K562 (cell line): ENCODE measurements at regions not wholly inside any gene's neighbourhood (a gene's known extent, or its start where the extent isn't known, plus 50 kb on each side); places are given as distances from the start of the nearest gene placed in this dataset.

Experiments
- ATAC-seq: fragments of 200-7000 bp; cut with Tn5 transposase; 3 replicates; pipeline ENCODE4 v1.9.1; 2020; ENCODE audit warnings: moderate library complexity
- BruUV-seq: library from RNA; stranded (reverse); fragments of 400-500 nt; replicated peaks from 2 replicates; lab custom pipeline; 2021; lab: Mats Ljungman, UMichigan
- CTCF ChIA-PET: fragments of 300-600 bp; formaldehyde crosslinking; extraction: SDS; loops from one replicate; lab custom pipeline; 2021; ENCODE audit warnings: low intra/inter-chr PET ratio; lab: Yijun Ruan, JAX
- POLR2A ChIA-PET: fragments of 300-600, 350-650 bp; sonication (Branson Sonifier 250); formaldehyde crosslinking; extraction: SDS; loops from one replicate; lab custom pipeline; 2021; ENCODE audit warnings: antibody characterized with exemption, inconsistent platforms; lab: Yijun Ruan, JAX
- DNase-seq, 4 experiments: peaks; one replicate each; pipeline versions ENCODE4 v3.0.0 to v3.0.0-alpha.2; 2011 to 2018; ENCODE audit warnings: low spot score in 3 of 4, mixed read lengths in 3 of 4; ENCODE audit errors: extremely low read depth in 1 of 4
- FAIRE-seq: peaks from 2 replicates; lab custom pipeline; 2011; peaks lifted over from hg19 to GRCh38; lab: Jason Lieb, UNC
- H2AFZ ChIP-seq: 2 replicates; pipeline ENCODE4 v1.6.0; 2011; ENCODE audit warnings: low read depth, low read length, control low read depth, inconsistent platforms
- H3K27ac ChIP-seq: fragments of 200-600 bp; 3 replicates; pipeline ENCODE4 v1.8.0; 2011; ENCODE audit warnings: low read depth, mild to moderate bottlenecking, control low read depth, inconsistent platforms, low read length, moderate library complexity, mixed read lengths; ENCODE audit errors: extremely low read depth
- H3K27me3 ChIP-seq, 2 experiments: fragments of 300-600 bp in 1 of 2; 2 replicates in 1 of 2; 3 replicates in 1 of 2; pipeline versions ENCODE4 v1.6.0 to v1.8.0; 2011; ENCODE audit warnings: inconsistent platforms in 2 of 2, low read length in 2 of 2, mild to moderate bottlenecking in 1 of 2, mixed read lengths in 1 of 2, moderate library complexity in 1 of 2; ENCODE audit not compliant: control insufficient read depth in 2 of 2, insufficient read depth in 2 of 2
- H3K36me3 ChIP-seq: fragments of 300-600 bp; 3 replicates; pipeline ENCODE4 v1.8.0; 2011; ENCODE audit warnings: mild to moderate bottlenecking, low read length, inconsistent platforms; ENCODE audit not compliant: control insufficient read depth, insufficient read depth
- H3K4me1 ChIP-seq, 2 experiments: fragments of 200-600 bp in 1 of 2; replicated peaks in 1 of 2; 2 replicates in 1 of 2; 3 replicates in 1 of 2; pipeline versions ENCODE4 v1.5.1 to v1.8.0; 2011; ENCODE audit warnings: inconsistent platforms in 2 of 2, low read length in 2 of 2, mild to moderate bottlenecking in 1 of 2, mixed read lengths in 1 of 2, moderate library complexity in 1 of 2; ENCODE audit not compliant: control insufficient read depth in 2 of 2, insufficient read depth in 2 of 2
- H3K4me2 ChIP-seq: 2 replicates; pipeline ENCODE4 v1.6.1; 2011; ENCODE audit warnings: low read length, control low read depth, inconsistent platforms, mixed read lengths; ENCODE audit not compliant: insufficient read depth
- H3K4me3 ChIP-seq: fragments of 200-600 bp; sonication (generic), shearing (Covaris generic); 2 replicates; pipeline ENCODE4 v1.5.1; 2016; ENCODE audit warnings: control low read depth, inconsistent platforms
- H3K79me2 ChIP-seq: fragments of 200-600 bp; 3 replicates; pipeline ENCODE4 v1.8.0; 2011; ENCODE audit warnings: low read length, inconsistent platforms; ENCODE audit not compliant: control insufficient read depth, insufficient read depth
- H3K9ac ChIP-seq, 2 experiments: 2 replicates each; pipeline versions ENCODE4 v1.6.0 to v1.6.1; 2011; ENCODE audit warnings: low read depth in 2 of 2, low read length in 2 of 2, control low read depth in 1 of 2, inconsistent platforms in 1 of 2, mild to moderate bottlenecking in 1 of 2, mixed read lengths in 1 of 2; ENCODE audit not compliant: insufficient read depth in 1 of 2
- H3K9me1 ChIP-seq: one replicate; pipeline ENCODE4 v1.6.0; 2011; ENCODE audit warnings: inconsistent platforms, mild to moderate bottlenecking, low read length, moderate library complexity; ENCODE audit not compliant: control insufficient read depth, insufficient read depth
- H3K9me3 ChIP-seq: replicated peaks from 2 replicates; pipeline ENCODE4 v1.5.1; 2011; ENCODE audit warnings: low read depth, low read length, inconsistent platforms; ENCODE audit not compliant: control insufficient read depth, insufficient read depth
- H4K20me1 ChIP-seq: replicated peaks from 2 replicates; pipeline ENCODE4 v1.6.1; 2011; ENCODE audit warnings: low read length, inconsistent platforms, mixed read lengths; ENCODE audit not compliant: control insufficient read depth, insufficient read depth
- EZH2 ChIP-seq: IDR thresholded peaks from 2 replicates; pipeline ENCODE4 v1.6.1; 2012; ENCODE audit warnings: low read depth, mild to moderate bottlenecking, inconsistent platforms, low read length, borderline replicate concordance
- MCM2 ChIP-seq: fragments of 450-650 bp; IDR thresholded peaks from 2 replicates; pipeline ENCODE4 v1.6.1; 2017; ENCODE audit warnings: low read depth, mild to moderate bottlenecking
- MYC ChIP-seq, 2 experiments: fragments of 250-450 bp in 1 of 2; sonication (Bioruptor Pico) in 1 of 2; IDR thresholded peaks; 2 replicates each; pipeline versions ENCODE4 v1.5.1 to v1.6.1; 2012 to 2021; ENCODE audit warnings: low read depth in 2 of 2, borderline replicate concordance in 1 of 2, improper control_type of control experiment in 1 of 2, low read length in 1 of 2, mild to moderate bottlenecking in 1 of 2, moderate library complexity in 1 of 2
- POLR2G ChIP-seq: fragments of 200-400 bp; formaldehyde crosslinking; IDR thresholded peaks from 2 replicates; pipeline ENCODE4 v1.6.1; 2017; ENCODE audit warnings: low read depth, mild to moderate bottlenecking, antibody characterized with exemption, low read length, moderate library complexity
- SMARCB1 ChIP-seq: IDR thresholded peaks from 2 replicates; pipeline ENCODE4 v1.6.1; 2011; ENCODE audit warnings: improper control_type of control experiment, low read depth; ENCODE audit not compliant: insufficient read length
- TAF7 ChIP-seq: fragments of 450-650 bp; IDR thresholded peaks from 2 replicates; pipeline ENCODE4 v1.6.1; 2016; ENCODE audit warnings: missing genetic modification characterization, missing compliant biosample characterization
- TAL1 ChIP-seq: fragments of 450-650 bp; IDR thresholded peaks from 2 replicates; pipeline ENCODE4 v1.6.1; 2016; ENCODE audit warnings: mild to moderate bottlenecking
- WGBS: fragments of 100-300 bp; shearing (Covaris generic); methylation state at CpG from one replicate; pipeline ENCODE4 v1.1.6; 2016; ENCODE audit warnings: low coverage, mixed read lengths; ENCODE audit not compliant: insufficient coverage; ENCODE audit errors: missing lambda C conversion rate; 5-methylcytosine and 5-hydroxymethylcytosine counted together
- in situ Hi-C: fragments of 300-500 bp; cut with MboI; formaldehyde crosslinking; loops from 4 replicates; pipeline ENCODE4 v1.15.0; 2018; ENCODE audit warnings: inconsistent platforms, mixed read lengths
- intact Hi-C: fragments of 100-400 bp; cut with micrococcal nuclease; formaldehyde crosslinking; loops from 2 replicates; pipeline ENCODE4 v1.14.2; 2022
- TF ChIP-seq, protein P1 (sequence below): fragments of 450-650 bp; IDR thresholded peaks from 2 replicates; pipeline ENCODE4 v1.6.1; 2018; ENCODE audit not compliant: partially characterized antibody
- TF ChIP-seq, protein P2 (sequence below): fragments of 250-450 bp; sonication (Bioruptor Pico); IDR thresholded peaks from 2 replicates; pipeline ENCODE4 v1.4.0; 2020; ENCODE audit warnings: mild to moderate bottlenecking
- TF ChIP-seq, protein P3 (sequence below): fragments of 450-650 bp; IDR thresholded peaks from 2 replicates; pipeline ENCODE4 v1.7.1; 2018; ENCODE audit warnings: mild to moderate bottlenecking, low read depth; ENCODE audit not compliant: partially characterized antibody
- TF ChIP-seq, protein P4 (sequence below): IDR thresholded peaks from 2 replicates; pipeline ENCODE4 v1.6.1; 2012; ENCODE audit warnings: low read depth, low read length, improper control_type of control experiment, borderline replicate concordance

DNA sequence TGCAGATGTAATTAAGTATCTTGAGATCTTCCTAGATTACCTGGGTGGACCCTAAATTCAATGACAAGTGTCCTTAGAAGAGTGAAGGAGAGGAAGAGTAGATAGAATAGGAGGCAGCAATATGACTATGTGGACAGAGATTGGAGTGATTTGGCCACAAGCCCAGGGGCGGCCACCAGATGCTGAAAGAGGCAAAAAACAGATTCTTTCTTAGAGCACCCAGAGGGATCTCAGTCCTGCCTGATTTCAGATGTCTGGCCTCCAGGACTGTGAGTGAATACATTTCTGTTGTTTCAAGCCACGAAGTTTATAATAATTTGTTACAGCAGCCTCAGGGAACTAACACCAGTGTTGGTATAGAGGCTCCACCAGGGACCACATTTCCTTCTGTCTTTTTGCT lies 67.3 kb downstream of the DACT1 start:
- WGBS, result 0% methylated on average over 2 of the region's 2 CpGs
- no peaks in the 10 kb centered on the region for H3K9me3 ChIP-seq
- POLR2A ChIA-PET, result interaction anchor here (0.8 kb wide), 1 partner anchor 299 kb away, joined by 3 read pairs; no protein-coding TSS in a partner anchor
- H3K36me3 ChIP-seq, result no peaks in the 10 kb centered on the region
- FAIRE-seq (no peak), ATAC-seq (no peak), DNase-seq (no peak)
- H3K4me3 ChIP-seq, result no peak overlapping the region
- in situ Hi-C loops, result no loop called here
- no peak overlapping the region for H3K4me2 ChIP-seq
- intact Hi-C loops, result no loop called here
- no peak overlapping the region for H3K27ac ChIP-seq
- no peaks in the 10 kb centered on the region for H3K27me3 ChIP-seq
- no peaks in the 10 kb centered on the region for H3K79me2 ChIP-seq
- CTCF ChIA-PET, result no interaction called here
- H3K4me1 ChIP-seq, result no peaks in the 10 kb centered on the region
- H3K9ac ChIP-seq, result no peak overlapping the region
- no peaks in the 10 kb centered on the region for H3K9me1 ChIP-seq
- no peaks in the 10 kb centered on the region for H4K20me1 ChIP-seq
- BruUV-seq, result no TSS peak
- no peak overlapping the region for H2AFZ ChIP-seq
- no peak for TF ChIP-seq MCM2
- TF ChIP-seq SMARCB1, result no peak
- TF ChIP-seq EZH2, result no peak
- TF ChIP-seq, protein P1, sequence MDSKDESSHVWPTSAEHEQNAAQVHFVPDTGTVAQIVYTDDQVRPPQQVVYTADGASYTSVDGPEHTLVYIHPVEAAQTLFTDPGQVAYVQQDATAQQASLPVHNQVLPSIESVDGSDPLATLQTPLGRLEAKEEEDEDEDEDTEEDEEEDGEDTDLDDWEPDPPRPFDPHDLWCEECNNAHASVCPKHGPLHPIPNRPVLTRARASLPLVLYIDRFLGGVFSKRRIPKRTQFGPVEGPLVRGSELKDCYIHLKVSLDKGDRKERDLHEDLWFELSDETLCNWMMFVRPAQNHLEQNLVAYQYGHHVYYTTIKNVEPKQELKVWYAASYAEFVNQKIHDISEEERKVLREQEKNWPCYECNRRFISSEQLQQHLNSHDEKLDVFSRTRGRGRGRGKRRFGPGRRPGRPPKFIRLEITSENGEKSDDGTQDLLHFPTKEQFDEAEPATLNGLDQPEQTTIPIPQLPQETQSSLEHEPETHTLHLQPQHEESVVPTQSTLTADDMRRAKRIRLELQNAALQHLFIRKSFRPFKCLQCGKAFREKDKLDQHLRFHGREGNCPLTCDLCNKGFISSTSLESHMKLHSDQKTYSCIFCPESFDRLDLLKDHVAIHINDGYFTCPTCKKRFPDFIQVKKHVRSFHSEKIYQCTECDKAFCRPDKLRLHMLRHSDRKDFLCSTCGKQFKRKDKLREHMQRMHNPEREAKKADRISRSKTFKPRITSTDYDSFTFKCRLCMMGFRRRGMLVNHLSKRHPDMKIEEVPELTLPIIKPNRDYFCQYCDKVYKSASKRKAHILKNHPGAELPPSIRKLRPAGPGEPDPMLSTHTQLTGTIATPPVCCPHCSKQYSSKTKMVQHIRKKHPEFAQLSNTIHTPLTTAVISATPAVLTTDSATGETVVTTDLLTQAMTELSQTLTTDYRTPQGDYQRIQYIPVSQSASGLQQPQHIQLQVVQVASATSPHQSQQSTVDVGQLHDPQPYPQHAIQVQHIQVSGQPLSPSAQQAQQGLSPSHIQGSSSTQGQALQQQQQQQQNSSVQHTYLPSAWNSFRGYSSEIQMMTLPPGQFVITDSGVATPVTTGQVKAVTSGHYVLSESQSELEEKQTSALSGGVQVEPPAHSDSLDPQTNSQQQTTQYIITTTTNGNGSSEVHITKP, result no peak
- TF ChIP-seq MYC (IDR thresholded peaks at IDR 0.05; ENCODE audit: low read depth, low read length), result no peak
- TF ChIP-seq MYC (CRISPR knock-in tag; IDR thresholded peaks at IDR 0.05; ENCODE audit: borderline replicate concordance, low read depth), result no peak
- TF ChIP-seq TAF7 (tag), result no peak
- no peak for TF ChIP-seq TAL1
- TF ChIP-seq POLR2G, result no peak
- TF ChIP-seq, protein P2, sequence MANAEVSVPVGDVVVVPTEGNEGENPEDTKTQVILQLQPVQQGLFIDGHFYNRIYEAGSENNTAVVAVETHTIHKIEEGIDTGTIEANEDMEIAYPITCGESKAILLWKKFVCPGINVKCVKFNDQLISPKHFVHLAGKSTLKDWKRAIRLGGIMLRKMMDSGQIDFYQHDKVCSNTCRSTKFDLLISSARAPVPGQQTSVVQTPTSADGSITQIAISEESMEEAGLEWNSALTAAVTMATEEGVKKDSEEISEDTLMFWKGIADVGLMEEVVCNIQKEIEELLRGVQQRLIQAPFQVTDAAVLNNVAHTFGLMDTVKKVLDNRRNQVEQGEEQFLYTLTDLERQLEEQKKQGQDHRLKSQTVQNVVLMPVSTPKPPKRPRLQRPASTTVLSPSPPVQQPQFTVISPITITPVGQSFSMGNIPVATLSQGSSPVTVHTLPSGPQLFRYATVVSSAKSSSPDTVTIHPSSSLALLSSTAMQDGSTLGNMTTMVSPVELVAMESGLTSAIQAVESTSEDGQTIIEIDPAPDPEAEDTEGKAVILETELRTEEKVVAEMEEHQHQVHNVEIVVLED (CRISPR knock-in tag), result no peak
- TF ChIP-seq, protein P3, sequence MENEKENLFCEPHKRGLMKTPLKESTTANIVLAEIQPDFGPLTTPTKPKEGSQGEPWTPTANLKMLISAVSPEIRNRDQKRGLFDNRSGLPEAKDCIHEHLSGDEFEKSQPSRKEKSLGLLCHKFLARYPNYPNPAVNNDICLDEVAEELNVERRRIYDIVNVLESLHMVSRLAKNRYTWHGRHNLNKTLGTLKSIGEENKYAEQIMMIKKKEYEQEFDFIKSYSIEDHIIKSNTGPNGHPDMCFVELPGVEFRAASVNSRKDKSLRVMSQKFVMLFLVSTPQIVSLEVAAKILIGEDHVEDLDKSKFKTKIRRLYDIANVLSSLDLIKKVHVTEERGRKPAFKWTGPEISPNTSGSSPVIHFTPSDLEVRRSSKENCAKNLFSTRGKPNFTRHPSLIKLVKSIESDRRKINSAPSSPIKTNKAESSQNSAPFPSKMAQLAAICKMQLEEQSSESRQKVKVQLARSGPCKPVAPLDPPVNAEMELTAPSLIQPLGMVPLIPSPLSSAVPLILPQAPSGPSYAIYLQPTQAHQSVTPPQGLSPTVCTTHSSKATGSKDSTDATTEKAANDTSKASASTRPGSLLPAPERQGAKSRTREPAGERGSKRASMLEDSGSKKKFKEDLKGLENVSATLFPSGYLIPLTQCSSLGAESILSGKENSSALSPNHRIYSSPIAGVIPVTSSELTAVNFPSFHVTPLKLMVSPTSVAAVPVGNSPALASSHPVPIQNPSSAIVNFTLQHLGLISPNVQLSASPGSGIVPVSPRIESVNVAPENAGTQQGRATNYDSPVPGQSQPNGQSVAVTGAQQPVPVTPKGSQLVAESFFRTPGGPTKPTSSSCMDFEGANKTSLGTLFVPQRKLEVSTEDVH, result no peak
- TF ChIP-seq, protein P4, sequence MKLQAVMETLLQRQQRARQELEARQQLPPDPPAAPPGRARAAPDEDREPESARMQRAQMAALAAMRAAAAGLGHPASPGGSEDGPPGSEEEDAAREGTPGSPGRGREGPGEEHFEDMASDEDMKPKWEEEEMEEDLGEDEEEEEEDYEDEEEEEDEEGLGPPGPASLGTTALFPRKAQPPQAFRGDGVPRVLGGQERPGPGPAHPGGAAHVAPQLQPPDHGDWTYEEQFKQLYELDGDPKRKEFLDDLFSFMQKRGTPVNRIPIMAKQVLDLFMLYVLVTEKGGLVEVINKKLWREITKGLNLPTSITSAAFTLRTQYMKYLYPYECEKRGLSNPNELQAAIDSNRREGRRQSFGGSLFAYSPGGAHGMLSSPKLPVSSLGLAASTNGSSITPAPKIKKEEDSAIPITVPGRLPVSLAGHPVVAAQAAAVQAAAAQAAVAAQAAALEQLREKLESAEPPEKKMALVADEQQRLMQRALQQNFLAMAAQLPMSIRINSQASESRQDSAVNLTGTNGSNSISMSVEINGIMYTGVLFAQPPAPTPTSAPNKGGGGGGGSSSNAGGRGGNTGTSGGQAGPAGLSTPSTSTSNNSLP, result no peak
